ENCODE measurements at regions not wholly inside any gene's neighbourhood (a gene's known extent, or its start where the extent isn't known, plus 50 kb on each side); places are given as distances from the start of the nearest gene placed in this dataset.

GRCh38 chr10:33422471-33423153 lies 88.1 kb upstream of the NRP1 start:
- Histone ChIP-seq H3K14ac (ENCODE audit: insufficient read length) (no peak overlapping the region), H2AFZ (ENCODE audit: low read length) (no peak overlapping the region; the same call in 1 of the 2 replicates), H3K9me3 (ENCODE audit: insufficient read depth in 2 of 2, low read depth in 1 of 2, low read length in 1 of 2) (no peaks in the 10 kb centered on the region), H3K79me2 (ENCODE audit: control insufficient read depth in 1 of 2, insufficient read depth in 2 of 2, low read length in 2 of 2) (no peaks in the 10 kb centered on the region), H3K4me3 (ENCODE audit: extremely low read depth in 1 of 4, insufficient read depth in 2 of 4, low read depth in 3 of 4, low read length in 4 of 4) (no peak overlapping the region), H2BK20ac (ENCODE audit: low read length) (no peak overlapping the region), H4K8ac (ENCODE audit: extremely low read depth, insufficient read depth, low read length) (no peak overlapping the region), H3K23ac (ENCODE audit: insufficient read length) (no peak overlapping the region), H3K36me3 (ENCODE audit: control insufficient read depth in 2 of 4, insufficient read depth in 4 of 4, low read length in 3 of 4) (no peaks in the 10 kb centered on the region), H2AK5ac (ENCODE audit: low read depth, low read length) (no peak overlapping the region), H3K18ac (ENCODE audit: extremely low read depth, low read length) (no peak overlapping the region), H2BK15ac (ENCODE audit: low read length) (no peak overlapping the region), H3K56ac (replicated peaks; ENCODE audit: insufficient read length, low read depth, low read length) (no peak overlapping the region), H3K9ac (replicated peaks in 1 of 4; ENCODE audit: extremely low read depth in 1 of 4, low read depth in 3 of 4, low read length in 3 of 4) (no peak overlapping the region), H3K79me1 (ENCODE audit: low read depth, low read length) (no peaks in the 10 kb centered on the region), H2BK5ac (ENCODE audit: low read depth, low read length) (no peak overlapping the region), H3K4me1 (replicated peaks in 1 of 4; ENCODE audit: control insufficient read depth in 3 of 4, insufficient read depth in 4 of 4, low read length in 3 of 4) (peaks cover 0 to 6% (median 2%) of the 10 kb centered on the region in 4 experiments; a peak in 2 of 7 replicates), H4K20me1 (replicated peaks in 1 of 2; ENCODE audit: control insufficient read depth in 1 of 2, insufficient read depth in 2 of 2, low read length in 2 of 2) (no peaks in the 10 kb centered on the region), H3K27ac (ENCODE audit: low read depth, low read length) (no peak overlapping the region), H2BK120ac (replicated peaks; ENCODE audit: low read depth, low read length) (no peak overlapping the region), H4K91ac (replicated peaks; ENCODE audit: insufficient read length, low read length) (no peak overlapping the region), H3K23me2 (ENCODE audit: low read depth, low read length) (no peaks in the 10 kb centered on the region), H3K4me2 (ENCODE audit: insufficient read depth in 1 of 2, low read depth in 2 of 2, low read length in 2 of 2) (no peak overlapping the region), H2BK12ac (ENCODE audit: low read depth, low read length) (no peak overlapping the region), H3K27me3 (replicated peaks in 1 of 4; ENCODE audit: control insufficient read depth in 3 of 4, extremely low read depth in 1 of 4, insufficient read depth in 3 of 4, low read length in 3 of 4) (no peaks in the 10 kb centered on the region), H4K5ac (ENCODE audit: insufficient read length, low read depth, low read length) (no peak overlapping the region), H3K4ac (replicated peaks; ENCODE audit: insufficient read length, low read depth, low read length) (no peak overlapping the region)
- FAIRE-seq (no peak), DNase-seq (ENCODE audit: low read depth in 1 of 2, low spot score in 2 of 2) (no peak)
- CTCF ChIA-PET (ENCODE audit: partially characterized antibody), result no interaction called here
- WGBS, 2 experiments (ENCODE audit: extremely low coverage in 1 of 2, insufficient coverage in 1 of 2, insufficient read length in 1 of 2, insufficient replicate concordance in 2 of 2, low coverage in 1 of 2, low lambda C conversion rate in 2 of 2, missing lambda C conversion rate in 1 of 2), result 92% methylated on average over 9 of the region's 10 CpGs; no CpG with 5 or more reads in 1 of the 2 experiments
- peak; percentile 30 to 49; a peak in 2 of 4 replicates for TF ChIP-seq RAD21 (IDR thresholded peaks at IDR 0.05 in 1 of 2, conservative IDR thresholded peaks at IDR 0.05 in 1 of 2; ENCODE audit: low read depth in 2 of 2, low read length in 2 of 2)
- TF ChIP-seq ATF3 (IDR thresholded peaks at IDR 0.05; ENCODE audit: insufficient read depth, low read depth, low read length), result no peak
- 0 out of 4 replicates have a peak, but pooled peaks of 1 of the 3 experiments have one; percentile 5 for TF ChIP-seq CTCF (IDR thresholded peaks at IDR 0.05; ENCODE audit: control extremely low read depth in 1 of 3, insufficient read depth in 1 of 3, low read depth in 1 of 3, low read length in 3 of 3)
- POLR2A ChIA-PET (ENCODE audit: partially characterized antibody), result no interaction called here

All from H1 (cell line).